ENCODE measurements at regions not wholly inside any gene's neighbourhood (a gene's known extent, or its start where the extent isn't known, plus 50 kb on each side); places are given as distances from the start of the nearest gene placed in this dataset.

- H2AFZ ChIP-seq (ENCODE audit: low read length): no peak overlapping the region
- in situ Hi-C loops (cut with HindIII; ENCODE audit: extremely low pct_ligation_motif_present, low pct_unique_long_range_greater_than_20kb): no loop called here
- no peaks in the 10 kb centered on the region for H3K36me3 ChIP-seq (replicated peaks in 1 of 2; ENCODE audit: control insufficient read depth in 1 of 2, insufficient read depth in 2 of 2, low read length in 2 of 2)
- ChIA-PET POLR2A (no interaction called here), CTCF (ENCODE audit: low intra/inter-chr PET ratio, low total read pairs) (no interaction called here)
- H4K20me1 ChIP-seq (ENCODE audit: insufficient read depth, low read length): no peaks in the 10 kb centered on the region
- intact Hi-C loops (cut with micrococcal nuclease; ENCODE audit: unreplicated experiment): no loop called here
- DNase-seq (ENCODE audit: low spot score) (no peak), ATAC-seq (no peak), FAIRE-seq (no peak)
- H3K9me3 ChIP-seq (ENCODE audit: low read length): no peaks in the 10 kb centered on the region
- WGBS (ENCODE audit: low lambda C conversion rate): 0% methylated on average over 1 of the region's 1 CpG
- no peak for TF ChIP-seq ISX (CRISPR knock-in tag; conservative IDR thresholded peaks at IDR 0.05)
- TF ChIP-seq KLF9 (CRISPR knock-in tag; IDR thresholded peaks at IDR 0.05; ENCODE audit: low read depth): no peak
- TF ChIP-seq, protein P1, sequence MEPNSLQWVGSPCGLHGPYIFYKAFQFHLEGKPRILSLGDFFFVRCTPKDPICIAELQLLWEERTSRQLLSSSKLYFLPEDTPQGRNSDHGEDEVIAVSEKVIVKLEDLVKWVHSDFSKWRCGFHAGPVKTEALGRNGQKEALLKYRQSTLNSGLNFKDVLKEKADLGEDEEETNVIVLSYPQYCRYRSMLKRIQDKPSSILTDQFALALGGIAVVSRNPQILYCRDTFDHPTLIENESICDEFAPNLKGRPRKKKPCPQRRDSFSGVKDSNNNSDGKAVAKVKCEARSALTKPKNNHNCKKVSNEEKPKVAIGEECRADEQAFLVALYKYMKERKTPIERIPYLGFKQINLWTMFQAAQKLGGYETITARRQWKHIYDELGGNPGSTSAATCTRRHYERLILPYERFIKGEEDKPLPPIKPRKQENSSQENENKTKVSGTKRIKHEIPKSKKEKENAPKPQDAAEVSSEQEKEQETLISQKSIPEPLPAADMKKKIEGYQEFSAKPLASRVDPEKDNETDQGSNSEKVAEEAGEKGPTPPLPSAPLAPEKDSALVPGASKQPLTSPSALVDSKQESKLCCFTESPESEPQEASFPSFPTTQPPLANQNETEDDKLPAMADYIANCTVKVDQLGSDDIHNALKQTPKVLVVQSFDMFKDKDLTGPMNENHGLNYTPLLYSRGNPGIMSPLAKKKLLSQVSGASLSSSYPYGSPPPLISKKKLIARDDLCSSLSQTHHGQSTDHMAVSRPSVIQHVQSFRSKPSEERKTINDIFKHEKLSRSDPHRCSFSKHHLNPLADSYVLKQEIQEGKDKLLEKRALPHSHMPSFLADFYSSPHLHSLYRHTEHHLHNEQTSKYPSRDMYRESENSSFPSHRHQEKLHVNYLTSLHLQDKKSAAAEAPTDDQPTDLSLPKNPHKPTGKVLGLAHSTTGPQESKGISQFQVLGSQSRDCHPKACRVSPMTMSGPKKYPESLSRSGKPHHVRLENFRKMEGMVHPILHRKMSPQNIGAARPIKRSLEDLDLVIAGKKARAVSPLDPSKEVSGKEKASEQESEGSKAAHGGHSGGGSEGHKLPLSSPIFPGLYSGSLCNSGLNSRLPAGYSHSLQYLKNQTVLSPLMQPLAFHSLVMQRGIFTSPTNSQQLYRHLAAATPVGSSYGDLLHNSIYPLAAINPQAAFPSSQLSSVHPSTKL (CRISPR knock-in tag; IDR thresholded peaks at IDR 0.05): no peak
- no peak for TF ChIP-seq ZSCAN31 (CRISPR knock-in tag; IDR thresholded peaks at IDR 0.05; ENCODE audit: low read depth)
- no peak for TF ChIP-seq ZNF784 (CRISPR knock-in tag; IDR thresholded peaks at IDR 0.05; ENCODE audit: borderline replicate concordance)
- TF ChIP-seq ATM (IDR thresholded peaks at IDR 0.05; ENCODE audit: borderline replicate concordance): no peak
- TF ChIP-seq ARID3A (IDR thresholded peaks at IDR 0.05; ENCODE audit: low read depth, low read length): no peak
- TF ChIP-seq MTA1 (CRISPR knock-in tag; IDR thresholded peaks at IDR 0.05; ENCODE audit: borderline replicate concordance): no peak
- TF ChIP-seq GABPB1 (CRISPR knock-in tag; IDR thresholded peaks at IDR 0.05): no peak
- no peak for TF ChIP-seq RARA (CRISPR knock-in tag; IDR thresholded peaks at IDR 0.05)
- TF ChIP-seq PTBP1 (IDR thresholded peaks at IDR 0.05; ENCODE audit: low read depth, low read length, poor library complexity, severe bottlenecking): no peak
- no peak for TF ChIP-seq CREM (IDR thresholded peaks at IDR 0.05)
- no peak for TF ChIP-seq CREM (CRISPR knock-in tag; IDR thresholded peaks at IDR 0.05)
- no peak for TF ChIP-seq ZNF180 (CRISPR knock-in tag; IDR thresholded peaks at IDR 0.05; ENCODE audit: borderline replicate concordance, low read depth)
- no peaks in the 10 kb centered on the region for H3K27me3 ChIP-seq (ENCODE audit: control insufficient read depth in 1 of 2, insufficient read depth in 2 of 2, low read length in 2 of 2)
- no peak overlapping the region for H3K4me3 ChIP-seq (replicated peaks in 1 of 3; ENCODE audit: insufficient read depth in 1 of 3, low read depth in 2 of 3, low read length in 3 of 3)
- BruUV-seq (replicated peaks): no TSS peak
- H3K27ac ChIP-seq (ENCODE audit: extremely low read length, insufficient read depth, low read length): no peak overlapping the region
- H3K4me1 ChIP-seq (ENCODE audit: insufficient read depth, low read length): no peaks in the 10 kb centered on the region
- no peak overlapping the region for H3K9ac ChIP-seq (ENCODE audit: insufficient read depth, low read depth, low read length)
- no peaks in the 10 kb centered on the region for H3K79me2 ChIP-seq (ENCODE audit: insufficient read depth, low read length)
- H3K4me2 ChIP-seq (ENCODE audit: low read depth, low read length): no peak overlapping the region
Observed at GRCh38 chr3:102205647-102206046, 229.2 kb upstream of the ZPLD1 start.
